Colonic mucosa (tissue), 4 donors: ENCODE measurements at regions not wholly inside any gene's neighbourhood (a gene's known extent, or its start where the extent isn't known, plus 50 kb on each side); places are given as distances from the start of the nearest gene placed in this dataset.

Experiments
- DNase-seq: peaks from one replicate; pipeline ENCODE4 v3.0.0-alpha.2; 2020
- H3K27ac ChIP-seq: fragments of 200-600 bp; one replicate; pipeline ENCODE4 v1.8.0; 2021
- H3K27me3 ChIP-seq: fragments of 200-600 bp; one replicate; pipeline ENCODE4 v1.8.0; 2021
- H3K36me3 ChIP-seq: fragments of 200-600 bp; one replicate; pipeline ENCODE4 v1.8.0; 2021
- H3K4me1 ChIP-seq: fragments of 200-600 bp; one replicate; pipeline ENCODE4 v1.8.0; 2021; ENCODE audit warnings: mild to moderate bottlenecking
- H3K4me3 ChIP-seq: fragments of 200-600 bp; one replicate; pipeline ENCODE4 v1.8.0; 2021
- H3K9ac ChIP-seq, 2 donors: one replicate each; pipeline ENCODE4 v1.7.0; 2013; ENCODE audit warnings: control low read depth in 2 of 2, low read depth in 2 of 2, low read length in 2 of 2
- H3K9me3 ChIP-seq: fragments of 200-600 bp; one replicate; pipeline ENCODE4 v1.8.0; 2021
- intact Hi-C: fragments of 100-400 bp; cut with DNase I; formaldehyde crosslinking; loops from one replicate; pipeline ENCODE4 v1.14.1; 2022
- TF ChIP-seq, protein P1 (sequence below): fragments of 200-600 bp; IDR thresholded peaks from one replicate; pipeline ENCODE4 v1.8.0; 2022; ENCODE audit warnings: antibody characterized with exemption, mild to moderate bottlenecking
- donor health status: healthy.
- donor health status: DM: no; HTN: no; CAD: no.
- donor health status: DM: no; HTN: no; CAD: no.

DNA sequence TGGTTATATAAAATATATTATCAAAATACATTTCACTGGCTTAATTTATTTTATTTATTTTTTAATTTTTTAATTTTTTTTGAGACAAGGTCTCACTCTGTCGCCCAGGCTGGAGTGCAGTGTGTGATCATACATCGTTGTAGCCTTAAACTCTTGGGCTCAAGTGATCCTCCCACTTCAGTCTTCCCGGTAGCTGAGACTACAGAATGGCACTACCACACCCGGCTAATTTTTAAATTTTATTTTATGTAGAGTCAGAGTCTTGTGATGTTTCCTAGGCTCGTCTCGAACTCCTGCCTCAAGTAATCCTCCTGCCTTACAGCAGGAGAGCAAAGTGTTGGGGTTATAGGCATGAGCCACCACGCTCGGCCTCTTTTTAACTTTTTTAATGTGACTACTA, 143.8 kb downstream of the CEP135 start:
- intact Hi-C loops, result no loop called here
- Histone ChIP-seq H3K4me1 (no peaks in the 10 kb centered on the region), H3K4me3 (no peak overlapping the region), H3K27me3 (no peaks in the 10 kb centered on the region), H3K36me3 (no peaks in the 10 kb centered on the region), H3K9me3 (no peaks in the 10 kb centered on the region), H3K27ac (no peak overlapping the region), H3K9ac (no peak overlapping the region)
- no peak for DNase-seq
- TF ChIP-seq, protein P1, sequence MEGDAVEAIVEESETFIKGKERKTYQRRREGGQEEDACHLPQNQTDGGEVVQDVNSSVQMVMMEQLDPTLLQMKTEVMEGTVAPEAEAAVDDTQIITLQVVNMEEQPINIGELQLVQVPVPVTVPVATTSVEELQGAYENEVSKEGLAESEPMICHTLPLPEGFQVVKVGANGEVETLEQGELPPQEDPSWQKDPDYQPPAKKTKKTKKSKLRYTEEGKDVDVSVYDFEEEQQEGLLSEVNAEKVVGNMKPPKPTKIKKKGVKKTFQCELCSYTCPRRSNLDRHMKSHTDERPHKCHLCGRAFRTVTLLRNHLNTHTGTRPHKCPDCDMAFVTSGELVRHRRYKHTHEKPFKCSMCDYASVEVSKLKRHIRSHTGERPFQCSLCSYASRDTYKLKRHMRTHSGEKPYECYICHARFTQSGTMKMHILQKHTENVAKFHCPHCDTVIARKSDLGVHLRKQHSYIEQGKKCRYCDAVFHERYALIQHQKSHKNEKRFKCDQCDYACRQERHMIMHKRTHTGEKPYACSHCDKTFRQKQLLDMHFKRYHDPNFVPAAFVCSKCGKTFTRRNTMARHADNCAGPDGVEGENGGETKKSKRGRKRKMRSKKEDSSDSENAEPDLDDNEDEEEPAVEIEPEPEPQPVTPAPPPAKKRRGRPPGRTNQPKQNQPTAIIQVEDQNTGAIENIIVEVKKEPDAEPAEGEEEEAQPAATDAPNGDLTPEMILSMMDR, result no peak

DNA sequence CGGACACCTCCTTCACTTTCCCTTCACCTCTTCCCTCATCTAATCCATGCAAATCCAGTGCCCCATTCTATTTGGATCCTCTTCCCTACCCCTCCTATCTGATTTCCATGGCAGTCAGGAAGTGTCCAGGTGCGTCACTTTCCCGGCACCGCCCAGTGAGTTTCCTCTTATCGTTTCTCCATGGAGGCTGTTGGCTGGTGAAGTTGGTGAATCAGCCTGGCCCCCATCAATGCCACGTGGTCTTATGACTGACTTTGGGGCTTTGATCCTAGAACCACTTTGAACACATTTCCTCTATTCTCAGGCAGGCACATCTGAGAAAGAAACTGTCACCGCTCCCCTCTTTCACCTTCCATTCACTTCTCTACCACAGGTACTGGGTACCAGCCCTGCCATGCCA, 137.8 kb downstream of the CEP135 start:
- H3K4me1 ChIP-seq, result no peaks in the 10 kb centered on the region
- TF ChIP-seq, protein P1, result no peak
- no peak for DNase-seq
- no peak overlapping the region for H3K9ac ChIP-seq
- no peak overlapping the region for H3K27ac ChIP-seq
- H3K4me3 ChIP-seq, result no peak overlapping the region
- intact Hi-C loops, result no loop called here
- no peaks in the 10 kb centered on the region for H3K27me3 ChIP-seq
- H3K9me3 ChIP-seq, result no peaks in the 10 kb centered on the region
- no peaks in the 10 kb centered on the region for H3K36me3 ChIP-seq

DNA sequence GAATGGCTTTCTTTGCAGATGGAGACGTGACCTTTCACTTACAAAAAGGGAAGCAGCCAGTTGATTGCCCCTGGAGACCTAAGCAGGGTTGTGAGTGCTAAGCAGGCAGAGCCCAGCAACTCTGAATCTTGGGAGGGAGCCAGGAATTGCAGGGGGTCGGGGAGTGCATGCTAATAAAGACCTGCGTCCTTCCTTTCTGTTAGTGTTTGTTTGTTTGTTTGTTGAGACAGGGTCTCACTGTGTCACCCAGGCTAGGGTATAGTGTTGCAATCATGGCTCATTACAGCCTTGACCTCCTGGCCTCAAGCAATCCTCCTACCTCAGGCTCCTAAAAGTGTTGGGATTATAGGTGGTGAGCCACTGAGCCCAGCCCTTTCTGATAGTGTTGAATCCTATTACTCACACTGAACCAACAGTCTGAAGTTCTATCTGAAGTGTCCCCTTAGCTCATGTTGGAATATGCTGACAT, 137.4 kb downstream of the CEP135 start:
- intact Hi-C loops, result no loop called here
- H3K9ac ChIP-seq, result no peak overlapping the region
- H3K27me3 ChIP-seq, result no peaks in the 10 kb centered on the region
- no peaks in the 10 kb centered on the region for H3K9me3 ChIP-seq
- H3K36me3 ChIP-seq, result no peaks in the 10 kb centered on the region
- H3K4me1 ChIP-seq, result no peaks in the 10 kb centered on the region
- no peak for DNase-seq
- H3K27ac ChIP-seq, result no peak overlapping the region
- no peak overlapping the region for H3K4me3 ChIP-seq
- TF ChIP-seq, protein P1, result no peak

DNA sequence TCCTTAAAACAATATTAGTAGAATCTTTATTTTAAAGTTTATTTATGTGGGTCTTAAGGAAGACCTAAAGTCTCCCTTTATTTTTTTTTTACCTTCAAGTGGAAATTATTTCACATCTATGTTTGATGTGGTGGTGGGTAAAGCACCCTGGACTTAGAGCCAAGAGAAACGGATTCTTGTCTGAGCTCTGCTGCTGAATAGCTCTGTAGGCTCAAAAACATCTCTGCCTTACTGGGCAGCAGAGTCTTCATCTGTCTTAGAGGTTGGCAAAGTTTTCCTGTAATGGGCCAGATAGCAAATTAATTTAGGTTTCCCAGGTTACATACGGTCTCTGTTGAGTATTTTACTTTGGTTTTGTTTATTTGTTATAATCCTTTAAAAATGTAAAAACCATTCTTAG, 136.5 kb downstream of the CEP135 start:
- intact Hi-C loops, result no loop called here
- Histone ChIP-seq H3K9me3 (no peaks in the 10 kb centered on the region), H3K4me3 (no peak overlapping the region), H3K27me3 (no peaks in the 10 kb centered on the region), H3K36me3 (no peaks in the 10 kb centered on the region), H3K27ac (no peak overlapping the region), H3K4me1 (no peaks in the 10 kb centered on the region), H3K9ac (no peak overlapping the region)
- DNase-seq, result no peak
- TF ChIP-seq, protein P1, result no peak

DNA sequence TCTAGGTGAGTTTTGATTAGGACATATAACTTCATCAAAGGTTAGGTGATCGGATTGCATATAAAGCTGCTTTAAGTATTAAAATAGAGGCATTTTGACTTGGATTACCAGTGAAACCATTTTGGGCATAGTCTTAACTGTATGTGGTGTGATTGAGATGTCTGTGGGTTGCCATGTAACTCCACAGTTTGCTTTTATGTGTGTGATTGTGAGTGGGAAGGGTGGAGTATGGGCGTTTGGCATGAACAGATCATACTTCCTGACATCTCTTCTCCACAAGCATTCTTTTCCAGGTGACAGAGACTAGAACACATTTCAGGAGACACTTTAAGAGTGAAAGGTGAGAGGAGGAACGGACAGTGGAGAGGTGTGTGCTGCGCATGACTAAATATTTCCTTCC, 136.1 kb downstream of the CEP135 start:
- Histone ChIP-seq H3K9ac (no peak overlapping the region), H3K27me3 (no peaks in the 10 kb centered on the region), H3K4me1 (no peaks in the 10 kb centered on the region), H3K27ac (no peak overlapping the region), H3K36me3 (no peaks in the 10 kb centered on the region), H3K9me3 (no peaks in the 10 kb centered on the region), H3K4me3 (no peak overlapping the region)
- DNase-seq, result no peak
- TF ChIP-seq, protein P1, result no peak
- intact Hi-C loops, result no loop called here
